DMS79 treated with DMSO at 0.1 percent for 48 hours (cell line): ENCODE measurements at regions not wholly inside any gene's neighbourhood (a gene's known extent, or its start where the extent isn't known, plus 50 kb on each side); places are given as distances from the start of the nearest gene placed in this dataset.
A peak's percentile ranks its signal among the peaks of the same experiment; 100 is the strongest.

Experiments used
- DNase-seq: peaks from one replicate; lab custom pipeline; 2025; lab: John Stamatoyannopoulos, UW

DNA sequence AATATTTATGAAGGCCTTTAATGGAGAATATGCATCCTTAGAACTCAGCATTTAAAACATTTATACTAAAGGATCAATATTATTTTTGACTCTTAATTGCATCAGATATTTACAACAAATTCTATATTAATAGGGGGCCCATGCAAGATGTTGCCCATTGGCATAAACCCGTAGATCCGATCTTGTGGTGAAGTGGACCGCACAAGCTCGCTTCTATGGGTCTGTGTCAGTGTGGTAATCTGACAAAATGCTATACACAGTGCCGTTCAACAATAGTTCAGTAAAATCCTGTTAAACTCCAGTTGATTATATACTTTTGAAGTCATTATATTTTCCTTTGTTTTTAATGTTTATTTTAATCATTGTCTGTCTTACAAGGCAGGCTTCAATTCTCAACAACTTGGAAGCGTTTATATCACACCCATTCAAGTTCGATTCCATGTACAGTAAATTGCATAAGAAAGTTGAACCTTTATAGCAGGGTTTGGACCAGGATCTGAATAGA lies 809.2 kb downstream of the USP25 start:
- no peak for DNase-seq

GRCh38 chr21:16540966-16541727 lies 811.4 kb downstream of the USP25 start:
- DNase-seq = no peak

DNA sequence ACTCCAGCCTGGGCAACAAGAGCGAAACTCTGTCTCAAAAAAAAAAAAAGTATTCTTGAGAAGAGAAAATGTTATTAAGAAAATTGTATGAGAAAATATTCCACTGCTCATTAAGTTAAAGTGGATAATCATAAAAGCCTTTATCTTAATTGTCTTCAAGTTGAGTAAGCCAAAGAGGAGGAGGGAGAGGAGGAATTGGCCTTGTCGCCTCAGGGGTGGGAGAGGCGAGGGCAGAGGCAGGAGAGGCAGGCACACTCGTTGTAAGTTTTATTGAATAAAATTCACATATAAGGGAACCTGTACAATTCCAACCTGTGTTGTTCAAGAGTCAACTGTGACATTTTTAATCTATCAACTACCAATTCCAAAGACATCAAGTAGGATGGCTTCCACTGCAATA lies 820.3 kb downstream of the USP25 start:
- DNase-seq = no peak

DNA sequence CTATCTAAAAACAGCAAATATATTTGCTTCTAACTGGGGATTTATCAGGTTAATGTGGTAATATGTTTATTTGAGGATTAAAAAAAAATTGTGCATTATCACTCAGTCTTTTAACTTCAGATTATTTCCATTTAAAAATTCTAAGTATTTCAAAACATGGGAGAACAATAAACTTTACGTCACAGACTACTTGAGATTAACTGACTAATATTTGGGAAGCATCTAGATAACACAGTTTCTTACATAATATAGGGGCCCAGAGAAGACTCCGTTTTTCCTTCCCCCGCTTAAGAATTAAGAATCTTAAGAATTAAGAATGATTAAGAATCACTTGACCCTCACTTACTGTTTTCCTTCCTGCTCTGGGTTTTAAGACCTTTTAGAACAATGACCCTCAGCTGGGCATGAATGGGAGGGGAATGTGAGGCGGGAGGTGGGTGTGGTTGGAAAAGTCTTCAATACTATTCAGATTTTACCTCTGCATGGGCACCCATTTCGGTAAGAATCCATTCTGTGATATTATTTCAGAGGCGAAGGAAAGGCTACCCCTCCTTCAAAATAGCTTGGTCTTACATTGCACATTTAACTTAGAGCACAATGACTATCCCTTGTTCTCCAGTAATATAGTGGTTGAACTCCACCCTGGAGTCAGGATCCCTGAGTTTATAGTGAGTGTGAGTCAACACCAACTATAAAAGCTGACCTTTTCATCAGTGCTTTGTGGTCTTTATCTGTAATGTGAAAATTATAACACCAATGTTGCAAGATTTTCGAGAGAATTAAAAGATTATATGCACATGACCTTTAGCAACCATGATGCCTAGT lies 821.3 kb downstream of the USP25 start:
- no peak for DNase-seq

GRCh38 chr21:16552880-16553279 lies 823.1 kb downstream of the USP25 start:
- DNase-seq = no peak

DNA sequence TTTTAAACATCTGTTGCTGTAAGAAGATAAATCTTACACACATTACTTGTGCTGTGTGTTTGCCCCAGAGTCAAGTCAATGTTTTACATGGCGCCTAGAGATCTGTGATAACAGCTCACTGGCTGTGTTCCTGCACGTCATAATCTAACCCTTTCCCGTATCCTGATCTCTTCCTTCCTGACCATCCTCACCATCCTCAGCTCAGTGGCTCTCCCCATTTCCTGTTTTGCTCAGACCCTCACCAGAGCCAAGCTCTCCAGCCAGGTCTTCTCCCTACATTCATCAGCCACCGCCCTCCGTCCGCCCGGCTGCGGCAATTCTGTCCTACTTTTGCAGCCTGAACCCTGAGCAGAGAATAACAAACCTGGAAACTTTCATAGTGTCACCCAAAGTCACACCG lies 824.7 kb downstream of the USP25 start:
- DNase-seq = no peak

DNA sequence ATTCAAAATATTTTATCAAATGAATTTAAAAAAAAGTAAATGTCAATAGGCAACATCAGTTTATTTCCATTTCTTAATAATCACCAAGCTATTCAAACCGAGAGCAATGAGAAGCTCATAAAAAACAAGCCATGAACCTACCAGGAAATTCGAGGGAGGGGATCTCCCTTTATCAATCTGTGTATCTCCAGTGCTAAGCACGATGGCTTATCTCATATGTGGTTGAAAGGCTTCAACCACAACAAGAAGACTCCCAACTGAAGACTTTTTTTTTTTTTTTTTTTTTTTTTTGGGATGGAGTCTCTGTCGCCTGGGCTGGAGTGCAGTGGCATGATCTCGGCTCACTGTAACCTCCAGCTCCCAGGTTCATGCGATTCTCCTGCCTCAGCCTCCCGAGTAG lies 833.3 kb downstream of the USP25 start:
- no peak for DNase-seq

- no peak for DNase-seq
These were observed 834.0 kb downstream of the USP25 start for GRCh38 chr21:16563795-16564194.

- DNase-seq = no peak
These were observed 838.5 kb downstream of the USP25 start for GRCh38 chr21:16568244-16568643.

- no peak for DNase-seq
These were observed 838.9 kb downstream of the USP25 start for GRCh38 chr21:16568661-16569060.

- DNase-seq = no peak
These were observed 839.9 kb downstream of the USP25 start for GRCh38 chr21:16569679-16570078.

- no peak for DNase-seq
These were observed 840.4 kb downstream of the USP25 start for GRCh38 chr21:16570171-16570570.

DNA sequence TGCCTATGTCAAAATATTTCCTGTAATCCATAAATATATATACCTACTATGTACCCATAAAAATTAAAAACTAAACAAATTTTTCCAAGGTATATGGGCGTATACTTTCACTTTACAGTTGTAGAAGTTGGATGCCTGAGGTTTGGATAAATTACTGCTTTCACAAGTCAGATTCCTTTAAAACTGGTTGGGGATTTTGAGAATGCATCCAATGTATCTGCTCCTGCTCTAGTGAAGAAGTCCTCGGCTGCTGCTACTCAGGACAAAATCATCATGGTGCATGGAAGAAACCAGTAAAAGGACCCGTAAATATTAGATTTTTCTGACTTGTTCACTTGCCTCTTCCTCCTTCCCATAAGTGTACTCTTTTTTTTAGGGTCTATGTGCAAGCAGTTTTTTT lies 841.1 kb downstream of the USP25 start:
- no peak for DNase-seq

DNA sequence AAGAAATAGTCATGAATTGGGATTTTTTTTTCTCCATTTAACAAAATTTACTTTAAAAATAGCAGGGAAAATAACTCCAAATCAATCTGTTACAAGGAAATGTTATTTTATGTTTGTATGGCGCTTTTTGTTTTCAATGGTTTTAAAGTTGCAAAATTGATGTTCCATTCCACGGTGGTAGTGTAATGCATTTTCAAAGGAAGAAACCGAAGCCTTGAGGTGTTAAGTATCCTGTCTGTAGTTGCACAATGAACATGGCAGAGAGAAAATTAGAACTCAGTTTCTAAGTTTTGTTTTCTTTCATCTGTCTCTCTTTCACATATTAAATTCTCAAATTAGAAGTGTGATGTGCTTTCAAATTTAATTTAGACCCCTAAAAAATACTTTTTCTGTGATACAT lies 841.8 kb downstream of the USP25 start:
- no peak for DNase-seq

DNA sequence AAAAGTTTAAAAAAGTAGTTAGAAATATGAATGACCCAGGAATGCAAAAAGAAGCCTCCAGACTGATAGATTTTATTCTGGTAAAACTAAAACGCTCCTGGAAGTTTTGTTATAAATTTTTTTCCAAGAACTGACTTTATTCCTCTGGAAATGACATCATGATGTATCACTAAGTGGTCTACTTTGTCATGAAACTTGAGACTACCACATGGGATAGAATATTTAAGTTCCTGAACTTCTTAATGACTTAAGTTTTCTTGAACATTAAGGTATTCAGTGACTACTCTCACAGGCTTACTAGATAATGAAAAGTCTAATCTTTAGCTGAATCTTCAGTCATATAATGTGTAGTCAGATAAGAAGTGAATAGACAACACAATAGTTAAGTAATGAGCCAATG lies 842.2 kb downstream of the USP25 start:
- no peak for DNase-seq

DNA sequence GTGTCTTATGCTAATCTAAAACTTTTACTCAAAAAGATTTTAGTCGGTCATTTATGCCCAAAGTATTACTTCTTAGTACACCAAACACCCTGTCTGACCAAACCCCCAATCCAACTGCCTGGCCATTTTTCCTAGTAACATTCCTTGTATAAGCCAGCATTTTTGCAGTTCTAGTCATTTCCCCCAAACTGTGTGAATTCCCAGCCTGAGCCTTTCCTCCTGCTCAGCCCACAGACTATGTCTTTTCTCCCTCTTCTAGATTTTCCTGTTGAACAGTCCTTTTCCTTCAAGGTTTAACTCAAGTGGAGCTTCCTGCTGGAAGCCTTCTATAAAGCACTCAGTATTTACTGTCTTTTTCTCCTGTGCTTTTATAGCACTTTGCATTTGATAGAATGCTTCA lies 843.8 kb downstream of the USP25 start:
- no peak for DNase-seq

DNA sequence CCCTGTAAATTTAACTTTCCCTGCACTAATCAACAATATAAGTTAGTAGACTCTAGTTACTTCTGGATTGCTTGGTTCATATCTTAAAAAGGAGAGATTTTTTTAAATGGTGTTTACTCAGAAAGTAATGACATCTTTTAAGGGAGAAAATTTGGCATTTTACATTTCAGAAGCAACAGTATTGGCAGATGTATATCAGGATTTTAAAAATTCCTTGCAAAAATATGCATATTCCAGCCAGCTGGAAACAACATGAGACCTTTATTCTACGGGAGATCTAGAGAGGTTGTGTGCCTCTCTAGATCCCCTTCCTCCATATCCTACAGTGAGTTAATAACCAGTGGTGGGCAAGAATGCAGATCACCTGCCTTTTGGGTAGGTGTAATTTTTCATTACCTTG lies 848.2 kb downstream of the USP25 start:
- DNase-seq = no peak

GRCh38 chr21:16578912-16579311 lies 849.1 kb downstream of the USP25 start:
- no peak for DNase-seq

GRCh38 chr21:16579538-16579937 lies 849.8 kb downstream of the USP25 start:
- peak; percentile 18 for DNase-seq

GRCh38 chr21:16580661-16581060 lies 850.9 kb downstream of the USP25 start:
- no peak for DNase-seq

- no peak for DNase-seq
These were observed 853.8 kb downstream of the USP25 start for GRCh38 chr21:16583556-16583955.

GRCh38 chr21:16584756-16585155 lies 855.0 kb downstream of the USP25 start:
- DNase-seq = no peak

GRCh38 chr21:16585896-16586295 lies 856.1 kb downstream of the USP25 start:
- no peak for DNase-seq
